ENCODE measurements at regions not wholly inside any gene's neighbourhood (a gene's known extent, or its start where the extent isn't known, plus 50 kb on each side); places are given as distances from the start of the nearest gene placed in this dataset.
"Not testable (repeated sequence)": the region's sequence is repeated elsewhere in the genome, so short reads cannot be mapped to it uniquely, and the experiment has no call there.

DNA sequence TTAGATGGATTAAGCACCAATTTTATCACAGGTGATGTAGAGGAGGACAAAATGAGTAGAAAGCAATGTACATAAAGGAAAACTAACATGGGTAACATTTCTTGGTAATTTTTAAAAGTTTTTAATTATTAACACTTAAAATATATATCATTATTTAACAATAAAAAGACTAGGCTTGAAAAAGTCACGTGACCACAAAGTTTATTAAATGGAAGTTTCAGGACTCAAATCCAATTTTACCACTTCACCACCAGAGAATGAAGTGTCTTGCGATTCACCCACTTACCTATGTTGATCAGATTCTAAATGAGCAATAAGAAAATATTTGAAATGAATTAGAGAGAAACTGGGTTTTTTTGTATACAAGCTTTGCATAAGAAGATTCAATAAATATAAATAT is 721.3 kb downstream of the GBE1 start:
- DNase-seq, result no peak

GRCh38 chr3:81033684-81034083 is 727.8 kb downstream of the GBE1 start:
- no peak for DNase-seq

- DNase-seq, result no peak
Observed at GRCh38 chr3:81033185-81033584, 728.3 kb downstream of the GBE1 start.

DNA sequence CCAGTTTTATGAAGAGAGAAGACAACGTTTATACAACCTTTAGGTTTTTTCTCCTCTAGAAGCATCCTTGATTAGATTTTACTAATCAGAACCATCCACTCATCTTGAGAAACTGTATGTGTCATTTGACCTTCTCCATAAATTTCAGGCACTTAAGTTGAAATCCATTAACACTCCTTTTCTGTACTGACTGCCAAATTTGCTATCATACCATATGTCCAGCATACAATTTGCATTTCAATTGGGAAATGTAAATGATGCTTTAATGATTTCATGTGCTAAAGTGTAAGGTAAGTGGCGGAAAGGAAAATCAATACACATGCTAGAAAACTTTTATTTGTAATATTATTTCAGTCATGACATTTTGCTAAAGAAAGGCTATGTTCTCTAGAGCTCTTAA is 731.6 kb downstream of the GBE1 start:
- no peak for DNase-seq

GRCh38 chr3:81027344-81027743 is 734.1 kb downstream of the GBE1 start:
- no peak for DNase-seq

DNA sequence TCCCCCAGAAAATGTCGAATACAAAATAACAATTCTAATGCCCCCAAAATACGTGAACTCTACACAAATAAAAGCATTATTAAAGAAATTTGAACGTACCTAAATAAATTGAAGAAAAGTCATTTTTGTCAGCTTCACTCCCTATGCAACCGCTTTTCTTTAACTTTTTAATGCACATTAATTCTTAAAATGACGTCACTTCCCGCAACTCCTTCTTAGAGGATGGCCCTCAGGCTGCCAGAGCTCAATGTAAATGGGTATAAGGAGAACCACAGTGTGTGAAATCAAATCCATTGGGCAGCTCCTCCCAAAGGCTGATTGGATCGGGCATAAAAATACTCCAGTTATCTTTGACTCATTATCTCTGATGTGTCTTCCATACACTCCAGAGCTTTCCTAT is 736.9 kb downstream of the GBE1 start:
- no peak for DNase-seq

DNA sequence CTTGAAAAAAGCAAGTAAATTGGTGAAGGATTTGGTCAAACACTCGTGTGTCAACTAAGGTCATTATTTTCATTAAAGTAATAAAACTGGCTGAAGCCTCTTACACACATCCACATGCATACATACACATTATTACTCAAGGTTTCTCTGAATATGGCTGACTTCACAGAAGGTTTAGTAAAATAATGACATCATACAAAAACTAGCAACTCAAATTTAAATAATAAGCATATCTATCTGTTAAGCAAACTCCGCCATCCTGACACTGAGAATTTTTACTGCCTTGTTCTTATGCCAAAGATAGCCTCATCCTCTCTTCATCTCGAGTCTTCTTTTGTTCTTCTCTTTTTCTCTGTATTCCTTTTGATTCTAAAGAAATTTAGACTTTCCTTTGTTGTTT is 739.1 kb downstream of the GBE1 start:
- DNase-seq, result no peak

- DNase-seq, result no peak
Observed at GRCh38 chr3:81013360-81013759, 748.1 kb downstream of the GBE1 start.

DNA sequence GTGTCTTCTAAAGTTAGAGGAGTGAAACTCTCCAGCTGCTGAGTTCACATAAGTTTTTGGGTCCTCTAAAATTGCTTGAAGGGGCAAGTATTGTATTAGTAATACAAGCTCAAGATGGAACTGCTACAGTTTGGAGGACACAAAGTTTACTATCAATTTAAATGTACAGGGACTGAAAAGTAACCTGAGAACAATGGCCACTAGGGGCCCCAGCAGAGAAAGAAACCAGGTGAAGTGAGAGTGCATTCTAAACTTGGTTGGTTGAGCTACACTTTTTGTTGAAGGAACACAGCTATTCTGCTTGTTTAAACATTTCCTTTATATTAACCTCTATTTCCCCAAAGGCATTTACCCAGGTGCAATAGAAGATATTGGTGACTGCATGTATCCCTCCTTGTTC is 755.5 kb downstream of the GBE1 start:
- DNase-seq, result no peak

GRCh38 chr3:81003817-81004216 is 757.6 kb downstream of the GBE1 start:
- DNase-seq, result no peak

DNA sequence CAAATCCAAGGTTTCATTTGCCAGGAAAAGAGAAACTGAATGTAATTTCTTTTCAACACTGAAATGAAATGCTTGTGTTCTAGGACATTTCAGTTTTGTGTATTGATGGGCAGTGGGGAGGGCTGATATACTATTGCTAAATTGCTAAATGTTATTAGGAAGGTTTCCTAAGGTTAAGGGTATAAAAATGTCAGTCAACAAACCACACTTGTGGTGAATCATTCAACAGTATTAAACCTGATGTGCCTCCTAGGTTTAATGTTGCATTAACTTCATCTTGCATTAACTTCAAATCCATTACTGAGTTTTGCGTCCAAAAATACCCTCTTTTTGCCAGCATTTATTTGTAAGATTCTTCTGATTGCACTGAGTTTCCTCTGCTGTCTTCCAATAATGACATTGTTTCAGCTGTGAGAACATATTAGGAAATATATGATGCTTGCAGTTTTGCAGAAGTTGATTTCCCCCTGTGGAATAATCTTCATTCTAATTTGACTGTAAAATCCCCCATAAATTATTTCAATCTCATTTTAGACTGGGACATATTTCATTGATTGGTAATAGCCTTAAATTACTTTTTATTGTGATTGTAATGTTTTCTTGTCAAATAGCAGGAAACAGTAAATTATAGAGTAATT is 758.3 kb downstream of the GBE1 start:
- no peak for DNase-seq

DNA sequence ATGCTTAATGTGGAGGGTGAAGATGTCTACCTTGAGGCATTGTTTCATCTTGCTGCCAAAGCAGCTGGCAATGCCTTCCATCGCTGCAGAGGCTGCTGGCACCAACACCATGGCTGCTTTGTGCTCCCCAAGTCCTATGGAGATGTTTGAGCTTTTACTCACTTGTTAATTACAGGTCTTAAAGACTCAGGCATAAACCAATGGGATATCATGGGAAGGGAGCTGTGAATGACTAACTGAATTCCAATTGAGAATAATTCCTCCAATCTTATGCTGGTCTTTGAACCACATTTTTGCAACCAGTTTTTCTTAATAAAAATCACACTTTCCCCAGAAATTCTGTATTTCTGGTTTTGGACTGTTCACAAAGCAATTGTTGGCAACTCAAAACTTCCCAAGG is 762.0 kb downstream of the GBE1 start:
- DNase-seq, result no peak

GRCh38 chr3:80998022-80998421 is 763.4 kb downstream of the GBE1 start:
- no peak for DNase-seq

DNA sequence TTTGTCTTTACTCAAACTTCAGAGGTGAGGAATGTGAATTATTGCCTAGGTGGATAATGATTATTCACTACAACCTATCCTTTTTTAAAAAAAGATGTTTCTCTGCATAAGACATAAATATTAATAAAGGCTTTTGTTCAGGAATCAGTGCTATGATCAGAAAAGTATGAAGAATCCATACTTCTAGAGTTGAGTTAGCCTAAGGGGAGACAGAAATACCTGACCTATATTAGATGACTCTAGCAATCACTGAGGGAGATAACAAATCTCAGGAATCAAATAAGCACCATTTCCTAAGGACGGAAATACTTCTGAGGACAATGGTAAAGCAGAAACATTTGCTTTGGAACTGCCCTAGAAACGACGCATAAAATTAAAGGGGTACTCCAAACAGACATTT is 763.8 kb downstream of the GBE1 start:
- no peak for DNase-seq

DNA sequence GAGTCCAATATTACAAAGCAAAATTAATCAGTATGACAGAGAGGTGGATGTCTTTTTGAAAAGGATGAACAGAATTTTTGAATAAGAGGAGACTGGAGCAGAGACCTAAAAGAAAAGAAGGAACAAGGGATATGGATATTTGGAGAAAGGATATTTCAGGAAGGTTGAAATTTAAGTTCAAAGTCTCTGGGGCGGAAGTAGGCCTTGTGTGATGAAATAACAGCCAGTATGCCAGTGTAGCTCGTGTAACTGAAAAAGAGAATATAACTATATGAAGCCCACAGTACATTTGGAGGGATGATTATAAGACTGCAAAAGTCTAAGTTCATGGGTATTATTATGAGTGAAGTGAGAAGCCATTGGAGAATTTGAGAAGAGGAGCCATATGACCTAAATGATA is 766.7 kb downstream of the GBE1 start:
- no peak for DNase-seq

DNA sequence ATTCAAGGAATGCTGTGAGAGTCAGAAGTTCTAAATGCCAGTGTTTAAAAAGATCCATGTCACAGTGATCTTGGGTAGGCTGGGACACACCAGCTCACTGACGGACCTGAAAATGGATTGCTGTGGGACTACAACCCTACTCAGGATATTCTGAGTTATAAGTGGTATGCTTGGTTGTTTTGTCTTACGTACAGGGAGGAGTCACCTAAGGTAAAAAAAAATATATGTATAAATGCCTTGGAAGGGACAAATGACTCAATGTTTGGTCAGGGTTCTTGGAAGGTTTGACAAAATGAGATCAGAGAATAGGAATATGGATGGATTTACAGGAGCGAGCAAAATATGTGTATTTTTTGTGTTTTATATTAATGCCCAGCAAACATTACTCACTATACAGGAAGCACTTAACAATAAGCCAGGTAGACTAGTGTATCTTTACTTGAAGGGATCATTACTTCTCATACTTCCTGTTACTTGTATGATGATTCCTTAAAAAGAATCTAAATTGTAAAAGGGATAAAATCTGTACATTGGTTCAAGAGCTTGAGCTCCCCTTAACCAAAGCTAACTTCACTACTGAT is 767.3 kb downstream of the GBE1 start:
- no peak for DNase-seq

- no peak for DNase-seq
Observed at GRCh38 chr3:80993241-80993945, 768.1 kb downstream of the GBE1 start.

- no peak for DNase-seq
Observed at GRCh38 chr3:80983753-80984152, 777.7 kb downstream of the GBE1 start.

DNA sequence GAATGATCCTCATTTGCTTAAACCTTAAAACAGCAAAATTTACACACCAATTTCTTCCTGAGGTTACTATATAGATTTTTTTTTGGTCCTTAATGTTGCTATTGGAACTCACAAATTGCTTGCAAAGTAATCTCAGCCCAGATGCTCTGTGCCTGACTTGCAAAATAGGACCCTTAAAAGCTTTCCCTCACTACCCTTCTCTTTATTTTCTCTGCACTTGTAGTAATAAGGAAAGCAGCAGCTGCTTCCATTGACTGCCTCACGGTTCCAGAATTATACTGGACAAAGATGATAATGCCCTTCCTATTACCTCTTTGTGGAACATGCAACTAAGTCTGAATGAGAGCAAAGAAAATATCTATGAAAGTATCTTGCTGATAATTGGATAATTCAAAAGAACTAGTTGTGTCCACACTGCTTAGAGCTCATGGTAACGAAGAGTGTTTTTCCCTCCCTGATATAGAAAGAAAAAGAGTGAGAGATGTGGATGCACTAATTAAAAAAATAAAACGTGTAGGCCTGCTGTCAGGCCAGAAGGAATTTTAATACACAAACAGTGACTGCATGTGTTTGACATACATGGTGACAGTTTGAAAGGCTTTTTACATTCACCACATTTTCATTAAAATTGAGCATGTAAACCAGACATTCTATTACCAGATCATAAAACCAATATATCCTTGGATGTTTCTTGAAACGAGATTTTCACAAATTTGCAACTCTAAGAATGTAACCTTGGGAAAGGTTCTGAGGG is 783.1 kb downstream of the GBE1 start:
- DNase-seq, result no peak

- DNase-seq, result no peak
Observed at GRCh38 chr3:80970292-80970691, 791.2 kb downstream of the GBE1 start.

DNA sequence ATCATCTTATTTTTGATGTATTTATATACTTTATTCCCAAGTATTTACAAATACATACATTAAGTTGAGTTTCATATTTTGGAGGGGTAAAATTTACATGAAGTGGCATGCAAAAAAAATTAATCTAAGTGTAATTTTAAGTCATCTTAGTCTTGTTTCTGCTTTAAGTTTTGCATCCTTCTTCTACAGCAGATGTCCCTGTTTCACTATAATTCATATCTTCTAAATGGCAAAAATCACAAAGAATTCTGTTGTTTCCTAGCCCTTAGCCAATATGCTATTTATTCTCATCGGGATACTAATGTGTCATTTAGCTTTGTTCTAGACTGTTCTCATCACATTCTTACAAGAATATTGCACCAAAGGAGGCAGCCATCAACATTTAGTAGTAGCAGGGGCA is 831.9 kb downstream of the GBE1 start:
- DNase-seq, result no peak

GRCh38 chr3:80914854-80915253 is 846.6 kb downstream of the GBE1 start:
- no peak for DNase-seq

- DNase-seq, result no peak
Observed at GRCh38 chr3:80898211-80898610, 863.2 kb downstream of the GBE1 start.

DNA sequence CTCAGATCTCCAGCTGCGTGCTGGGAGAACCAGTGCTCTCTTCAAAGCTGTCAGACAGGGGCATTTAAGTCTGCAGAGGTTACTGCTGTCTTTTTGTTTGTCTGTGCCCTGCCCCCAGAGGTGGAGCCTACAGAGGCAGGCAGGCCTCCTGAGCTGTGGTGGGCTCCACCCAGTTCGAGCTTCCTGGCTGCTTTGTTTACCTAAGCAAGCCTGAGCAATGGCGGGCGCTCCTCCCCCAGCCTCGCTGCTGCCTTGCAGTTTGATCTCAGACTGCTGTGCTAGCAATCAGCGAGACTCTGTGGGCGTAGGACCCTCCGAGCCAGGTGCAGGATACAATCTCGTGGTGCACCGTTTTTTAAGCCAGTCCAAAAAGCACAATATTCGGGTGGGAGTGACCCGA is 864.4 kb downstream of the GBE1 start:
- not testable (repeated sequence) for DNase-seq
